ENCODE measurements at regions not wholly inside any gene's neighbourhood (a gene's known extent, or its start where the extent isn't known, plus 50 kb on each side); places are given as distances from the start of the nearest gene placed in this dataset.
"Not testable (repeated sequence)": the region's sequence is repeated elsewhere in the genome, so short reads cannot be mapped to it uniquely, and the experiment has no call there.

- H3K27ac ChIP-seq = no peak overlapping the region
- no peak for DNase-seq (ENCODE audit: low spot score)
- POLR2A ChIA-PET (ENCODE audit: low non-redundant PET) = no interaction called here
- CTCF ChIA-PET = no interaction called here
- no peak for TF ChIP-seq CTCF (conservative IDR thresholded peaks at IDR 0.05; ENCODE audit: low read depth)
These were observed 932.0 kb downstream of the C4orf33 start for GRCh38 chr4:130027973-130028372.

- ChIA-PET POLR2A (ENCODE audit: low non-redundant PET) (no interaction called here), CTCF (interaction anchor here (0.6 kb wide), 1 partner anchor 709 kb away, joined by 3 read pairs; no protein-coding TSS in a partner anchor)
- no peak for DNase-seq (ENCODE audit: low spot score)
- no peak overlapping the region for H3K27ac ChIP-seq
- TF ChIP-seq CTCF (conservative IDR thresholded peaks at IDR 0.05; ENCODE audit: low read depth) = no peak
These were observed 932.6 kb downstream of the C4orf33 start for GRCh38 chr4:130028552-130028951.

GRCh38 chr4:130029442-130029841 is 933.5 kb downstream of the C4orf33 start:
- no peak for DNase-seq (ENCODE audit: low spot score)
- no peak for TF ChIP-seq CTCF (conservative IDR thresholded peaks at IDR 0.05; ENCODE audit: low read depth)
- ChIA-PET CTCF (no interaction called here), POLR2A (ENCODE audit: low non-redundant PET) (no interaction called here)
- no peak overlapping the region for H3K27ac ChIP-seq

- TF ChIP-seq CTCF (conservative IDR thresholded peaks at IDR 0.05; ENCODE audit: low read depth) = no peak
- DNase-seq (ENCODE audit: low spot score) = no peak
- ChIA-PET POLR2A (ENCODE audit: low non-redundant PET) (no interaction called here), CTCF (interaction anchor here (0.6 kb wide), 1 partner anchor 174 kb away, joined by 5 read pairs; no protein-coding TSS in a partner anchor)
- H3K27ac ChIP-seq = no peak overlapping the region
These were observed 935.9 kb downstream of the C4orf33 start for GRCh38 chr4:130031858-130032257.

GRCh38 chr4:130033657-130034056 is 937.7 kb downstream of the C4orf33 start:
- POLR2A ChIA-PET (ENCODE audit: low non-redundant PET); DNase-seq (ENCODE audit: low spot score); CTCF ChIA-PET; H3K27ac ChIP-seq: not testable (repeated sequence)

- ChIA-PET POLR2A (ENCODE audit: low non-redundant PET) (no interaction called here), CTCF (no interaction called here)
- TF ChIP-seq CTCF (conservative IDR thresholded peaks at IDR 0.05; ENCODE audit: low read depth) = no peak
- no peak for DNase-seq (ENCODE audit: low spot score)
- H3K27ac ChIP-seq = no peak overlapping the region
These were observed 938.9 kb downstream of the C4orf33 start for GRCh38 chr4:130034876-130035275.

- ChIA-PET CTCF (no interaction called here), POLR2A (ENCODE audit: low non-redundant PET) (no interaction called here)
- DNase-seq (ENCODE audit: low spot score) = no peak
- no peak overlapping the region for H3K27ac ChIP-seq
- no peak for TF ChIP-seq CTCF (conservative IDR thresholded peaks at IDR 0.05; ENCODE audit: low read depth)
These were observed 939.4 kb downstream of the C4orf33 start for GRCh38 chr4:130035391-130035790.

GRCh38 chr4:130037866-130038265 is 941.9 kb downstream of the C4orf33 start:
- CTCF ChIA-PET; H3K27ac ChIP-seq; POLR2A ChIA-PET (ENCODE audit: low non-redundant PET); DNase-seq (ENCODE audit: low spot score): not testable (repeated sequence)

GRCh38 chr4:130038540-130038939 is 942.6 kb downstream of the C4orf33 start:
- DNase-seq (ENCODE audit: low spot score); H3K27ac ChIP-seq; POLR2A ChIA-PET (ENCODE audit: low non-redundant PET); CTCF ChIA-PET: not testable (repeated sequence)
